Panc1 (cell line): ENCODE measurements at regions not wholly inside any gene's neighbourhood (a gene's known extent, or its start where the extent isn't known, plus 50 kb on each side); places are given as distances from the start of the nearest gene placed in this dataset.
A peak's percentile ranks its signal among the peaks of the same experiment; 100 is the strongest.

ENCODE experiments used
- ATAC-seq: fragments of 200-7000 bp; cut with Tn5 transposase; 2 replicates; pipeline ENCODE4 v1.9.1; 2020; ENCODE audit warnings: mild to moderate bottlenecking, moderate library complexity
- BruUV-seq: library from RNA; stranded (reverse); fragments of 400-500 nt; replicated peaks from 2 replicates; lab custom pipeline; 2021; lab: Mats Ljungman, UMichigan
- CTCF ChIA-PET: fragments of 300-600 bp; sonication (Branson Sonifier 250); formaldehyde crosslinking; loops from one replicate; lab custom pipeline; 2022; ENCODE audit warnings: antibody characterized with exemption; lab: Charles Lee
- POLR2A ChIA-PET: fragments of 300-600 bp; sonication (Branson Sonifier 250); formaldehyde crosslinking; loops from one replicate; lab custom pipeline; 2022; ENCODE audit warnings: antibody characterized with exemption; lab: Charles Lee
- DNase-seq: peaks from one replicate; pipeline ENCODE4 v3.0.0-alpha.2; 2010; ENCODE audit warnings: low read depth, low spot score
- H3K27ac ChIP-seq: 2 replicates; pipeline ENCODE4 v1.5.1; 2011; ENCODE audit warnings: mild to moderate bottlenecking, low read length, inconsistent platforms
- H3K27me3 ChIP-seq: fragments of 200-500 bp; sonication (Bioruptor generic); 2 replicates; pipeline ENCODE4 v1.6.0; 2014; ENCODE audit warnings: low read length, inconsistent platforms; ENCODE audit not compliant: control insufficient read depth, insufficient read depth
- H3K36me3 ChIP-seq: fragments of 200-500 bp; sonication (Bioruptor generic); 2 replicates; pipeline ENCODE4 v1.5.1; 2014; ENCODE audit warnings: inconsistent platforms, mild to moderate bottlenecking, low read length, moderate library complexity; ENCODE audit not compliant: control insufficient read depth, insufficient read depth
- H3K4me1 ChIP-seq: 2 replicates; pipeline ENCODE4 v1.5.1; 2011; ENCODE audit warnings: inconsistent platforms, mild to moderate bottlenecking, low read length, moderate library complexity; ENCODE audit not compliant: control insufficient read depth, insufficient read depth
- H3K4me3 ChIP-seq, 2 experiments: 2 replicates each; pipeline ENCODE4 v1.5.1; 2011 to 2012; ENCODE audit warnings: low read depth in 2 of 2, low read length in 2 of 2, mild to moderate bottlenecking in 2 of 2, inconsistent platforms in 1 of 2, moderate library complexity in 1 of 2
- H3K9me3 ChIP-seq: fragments of 200-500 bp; sonication (Bioruptor generic); 2 replicates; pipeline ENCODE4 v1.5.1; 2014; ENCODE audit warnings: low read depth, mild to moderate bottlenecking, inconsistent platforms, low read length, moderate library complexity; ENCODE audit not compliant: control insufficient read depth, insufficient read depth
- POLR2AphosphoS5 ChIP-seq: IDR thresholded peaks from 2 replicates; pipeline ENCODE4 v1.6.1; 2012; ENCODE audit warnings: mild to moderate bottlenecking, low read depth, low read length, moderate library complexity
- SIN3A ChIP-seq: IDR thresholded peaks from 2 replicates; pipeline ENCODE4 v1.6.1; 2012; ENCODE audit warnings: low read depth, mild to moderate bottlenecking, low read length, moderate library complexity, borderline replicate concordance; ENCODE audit not compliant: insufficient read depth
- TCF7L2 ChIP-seq: IDR thresholded peaks from 2 replicates; pipeline ENCODE4 v1.6.1; 2011; ENCODE audit warnings: mild to moderate bottlenecking, low read depth, low read length, inconsistent platforms
- in situ Hi-C: cut with HindIII; loops from 2 replicates; pipeline ENCODE4 v1.10.0; 2016; ENCODE audit warnings: low sequenced_read_pairs, low pct_unique_long_range_greater_than_20kb
- intact Hi-C: fragments of 100-400 bp; cut with micrococcal nuclease; formaldehyde crosslinking; loops from one replicate; pipeline ENCODE4 v1.10.0; 2022; ENCODE audit not compliant: unreplicated experiment
- TF ChIP-seq, protein P1 (sequence below): fragments of 450-650 bp; IDR thresholded peaks from 2 replicates; pipeline ENCODE4 v1.5.1; 2017; ENCODE audit warnings: mild to moderate bottlenecking
- TF ChIP-seq, protein P2 (sequence below), 2 experiments: IDR thresholded peaks; 2 replicates each; pipeline ENCODE4 v1.6.1; 2011 to 2012; ENCODE audit warnings: low read depth in 2 of 2, control low read depth in 1 of 2, low read length in 1 of 2, mild to moderate bottlenecking in 1 of 2, moderate library complexity in 1 of 2; ENCODE audit not compliant: insufficient read depth in 1 of 2

DNA sequence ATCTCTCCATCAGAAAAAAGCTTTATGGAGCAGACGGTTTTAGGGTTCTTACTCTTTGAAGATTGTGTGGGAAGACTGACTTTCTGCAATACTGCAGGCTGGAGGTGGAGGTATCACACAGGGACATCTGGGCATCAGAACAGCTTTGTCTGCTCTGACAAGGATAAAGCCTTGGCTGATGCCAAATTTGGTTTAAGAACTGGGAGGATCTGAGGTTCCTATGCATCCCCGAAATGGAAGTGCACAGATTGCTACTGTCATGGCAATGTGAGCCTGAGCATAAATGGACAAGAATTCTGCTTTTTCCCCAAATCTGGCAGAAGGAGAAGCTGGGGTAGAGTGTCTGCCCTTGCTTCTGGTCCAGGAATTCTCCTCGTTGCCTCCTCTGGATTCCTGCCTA lies 424.3 kb downstream of the SLC4A3 start:
- no peaks in the 10 kb centered on the region; the same call in 1 of the 2 replicates for H3K9me3 ChIP-seq
- POLR2A ChIA-PET = no interaction called here
- H3K4me3 ChIP-seq = no peak overlapping the region
- no peaks in the 10 kb centered on the region for H3K27me3 ChIP-seq
- CTCF ChIA-PET = no interaction called here
- ATAC-seq = no peak
- in situ Hi-C loops (no loop called here), intact Hi-C loops (no loop called here)
- H3K36me3 ChIP-seq = no peaks in the 10 kb centered on the region
- no TSS peak for BruUV-seq
- DNase-seq = no peak
- no peak overlapping the region for H3K27ac ChIP-seq
- TF ChIP-seq, protein P1, sequence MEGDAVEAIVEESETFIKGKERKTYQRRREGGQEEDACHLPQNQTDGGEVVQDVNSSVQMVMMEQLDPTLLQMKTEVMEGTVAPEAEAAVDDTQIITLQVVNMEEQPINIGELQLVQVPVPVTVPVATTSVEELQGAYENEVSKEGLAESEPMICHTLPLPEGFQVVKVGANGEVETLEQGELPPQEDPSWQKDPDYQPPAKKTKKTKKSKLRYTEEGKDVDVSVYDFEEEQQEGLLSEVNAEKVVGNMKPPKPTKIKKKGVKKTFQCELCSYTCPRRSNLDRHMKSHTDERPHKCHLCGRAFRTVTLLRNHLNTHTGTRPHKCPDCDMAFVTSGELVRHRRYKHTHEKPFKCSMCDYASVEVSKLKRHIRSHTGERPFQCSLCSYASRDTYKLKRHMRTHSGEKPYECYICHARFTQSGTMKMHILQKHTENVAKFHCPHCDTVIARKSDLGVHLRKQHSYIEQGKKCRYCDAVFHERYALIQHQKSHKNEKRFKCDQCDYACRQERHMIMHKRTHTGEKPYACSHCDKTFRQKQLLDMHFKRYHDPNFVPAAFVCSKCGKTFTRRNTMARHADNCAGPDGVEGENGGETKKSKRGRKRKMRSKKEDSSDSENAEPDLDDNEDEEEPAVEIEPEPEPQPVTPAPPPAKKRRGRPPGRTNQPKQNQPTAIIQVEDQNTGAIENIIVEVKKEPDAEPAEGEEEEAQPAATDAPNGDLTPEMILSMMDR = no peak
- no peak for TF ChIP-seq TCF7L2
- H3K4me1 ChIP-seq = no peaks in the 10 kb centered on the region

DNA sequence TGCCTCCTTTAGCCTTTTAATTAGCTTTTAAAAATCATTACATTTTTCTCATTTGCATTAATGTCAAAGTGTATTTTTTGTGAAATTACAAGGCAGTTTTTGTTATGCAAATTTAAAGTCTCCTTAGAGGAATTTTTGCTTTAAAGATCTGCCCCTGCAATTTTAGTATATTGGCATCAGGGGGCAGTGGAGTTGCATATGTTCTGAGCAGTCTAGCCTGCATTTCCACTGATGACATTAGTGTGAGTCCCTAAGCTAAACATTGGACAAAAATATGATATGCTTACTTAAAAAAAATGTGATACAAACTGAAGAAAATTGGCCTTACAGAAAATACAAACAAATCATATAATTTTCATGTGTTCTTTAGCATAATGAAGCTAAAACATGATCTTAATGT lies 426.5 kb downstream of the SLC4A3 start:
- ATAC-seq = no peak
- ChIA-PET CTCF (interaction anchor here (0.8 kb wide), 1 partner anchor 1907 kb away, joined by 3 read pairs; no protein-coding TSS in a partner anchor), POLR2A (no interaction called here)
- TF ChIP-seq, protein P1 = peak; percentile 47; the same call in 1 of the 2 replicates
- TF ChIP-seq TCF7L2 = no peak
- intact Hi-C loops (no loop called here), in situ Hi-C loops (no loop called here)
- DNase-seq = no peak
- H3K27me3 ChIP-seq = no peaks in the 10 kb centered on the region
- BruUV-seq = no TSS peak
- H3K36me3 ChIP-seq = no peaks in the 10 kb centered on the region
- no peaks in the 10 kb centered on the region; the same call in 1 of the 2 replicates for H3K9me3 ChIP-seq
- H3K4me3 ChIP-seq = no peak overlapping the region
- H3K4me1 ChIP-seq = no peaks in the 10 kb centered on the region
- H3K27ac ChIP-seq = no peak overlapping the region

DNA sequence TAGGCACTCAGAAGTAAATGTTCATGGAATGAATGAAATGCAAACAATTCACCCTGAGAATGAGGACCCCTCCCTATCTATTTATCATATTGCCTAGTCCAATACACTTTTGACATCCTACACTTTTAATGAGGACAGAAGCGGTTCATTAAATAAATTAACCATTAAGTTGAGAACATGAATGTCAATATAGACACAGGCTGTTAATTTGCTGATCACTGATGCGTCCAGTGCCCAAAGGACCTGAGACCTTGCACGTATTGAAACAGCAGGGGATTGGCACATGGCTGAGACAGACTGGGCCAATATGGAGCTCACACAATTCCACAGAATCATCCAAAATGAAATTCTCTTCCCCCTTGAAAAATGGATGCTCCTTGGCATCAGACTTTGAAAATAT lies 430.0 kb downstream of the SLC4A3 start:
- H3K27me3 ChIP-seq = no peaks in the 10 kb centered on the region
- no peak for TF ChIP-seq POLR2AphosphoS5
- TF ChIP-seq, protein P2, sequence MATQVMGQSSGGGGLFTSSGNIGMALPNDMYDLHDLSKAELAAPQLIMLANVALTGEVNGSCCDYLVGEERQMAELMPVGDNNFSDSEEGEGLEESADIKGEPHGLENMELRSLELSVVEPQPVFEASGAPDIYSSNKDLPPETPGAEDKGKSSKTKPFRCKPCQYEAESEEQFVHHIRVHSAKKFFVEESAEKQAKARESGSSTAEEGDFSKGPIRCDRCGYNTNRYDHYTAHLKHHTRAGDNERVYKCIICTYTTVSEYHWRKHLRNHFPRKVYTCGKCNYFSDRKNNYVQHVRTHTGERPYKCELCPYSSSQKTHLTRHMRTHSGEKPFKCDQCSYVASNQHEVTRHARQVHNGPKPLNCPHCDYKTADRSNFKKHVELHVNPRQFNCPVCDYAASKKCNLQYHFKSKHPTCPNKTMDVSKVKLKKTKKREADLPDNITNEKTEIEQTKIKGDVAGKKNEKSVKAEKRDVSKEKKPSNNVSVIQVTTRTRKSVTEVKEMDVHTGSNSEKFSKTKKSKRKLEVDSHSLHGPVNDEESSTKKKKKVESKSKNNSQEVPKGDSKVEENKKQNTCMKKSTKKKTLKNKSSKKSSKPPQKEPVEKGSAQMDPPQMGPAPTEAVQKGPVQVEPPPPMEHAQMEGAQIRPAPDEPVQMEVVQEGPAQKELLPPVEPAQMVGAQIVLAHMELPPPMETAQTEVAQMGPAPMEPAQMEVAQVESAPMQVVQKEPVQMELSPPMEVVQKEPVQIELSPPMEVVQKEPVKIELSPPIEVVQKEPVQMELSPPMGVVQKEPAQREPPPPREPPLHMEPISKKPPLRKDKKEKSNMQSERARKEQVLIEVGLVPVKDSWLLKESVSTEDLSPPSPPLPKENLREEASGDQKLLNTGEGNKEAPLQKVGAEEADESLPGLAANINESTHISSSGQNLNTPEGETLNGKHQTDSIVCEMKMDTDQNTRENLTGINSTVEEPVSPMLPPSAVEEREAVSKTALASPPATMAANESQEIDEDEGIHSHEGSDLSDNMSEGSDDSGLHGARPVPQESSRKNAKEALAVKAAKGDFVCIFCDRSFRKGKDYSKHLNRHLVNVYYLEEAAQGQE (IDR thresholded peaks at IDR 0.05; ENCODE audit: insufficient read depth in 1 of 2, low read depth in 2 of 2, low read length in 1 of 2) = no peak
- no peak for TF ChIP-seq TCF7L2
- no peak for TF ChIP-seq SIN3A
- TF ChIP-seq, protein P1 = no peak
- ChIA-PET POLR2A (no interaction called here), CTCF (no interaction called here)
- DNase-seq (no peak), ATAC-seq (no peak)
- no TSS peak for BruUV-seq
- intact Hi-C loops (no loop called here), in situ Hi-C loops (no loop called here)
- no peak overlapping the region for H3K27ac ChIP-seq
- no peaks in the 10 kb centered on the region for H3K4me1 ChIP-seq
- no peak overlapping the region for H3K4me3 ChIP-seq
- H3K36me3 ChIP-seq = no peaks in the 10 kb centered on the region
- H3K9me3 ChIP-seq = no peaks in the 10 kb centered on the region; the same call in 1 of the 2 replicates
